ENCODE measurements at regions not wholly inside any gene's neighbourhood (a gene's known extent, or its start where the extent isn't known, plus 50 kb on each side); places are given as distances from the start of the nearest gene placed in this dataset.

DNA sequence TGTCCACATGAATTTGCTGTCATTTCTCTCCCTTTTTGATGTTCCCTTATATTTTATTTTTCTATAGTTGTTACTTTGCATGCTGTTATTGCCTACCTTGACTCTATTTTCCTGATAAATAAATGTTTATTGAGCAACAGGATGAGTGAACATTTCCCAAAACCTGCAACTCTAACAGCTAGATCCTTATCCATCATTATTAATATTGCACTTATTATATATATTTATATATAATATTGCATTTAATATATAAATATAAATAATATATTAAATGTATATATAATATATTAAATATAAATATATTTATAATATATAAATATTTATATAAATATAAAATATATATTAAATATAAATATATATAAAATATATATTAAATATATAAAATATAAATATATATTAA lies 436.1 kb upstream of the MMADHC start:
- Histone ChIP-seq H3K4me2 (ENCODE audit: low read length) (no peak overlapping the region), H4K20me1 (ENCODE audit: low read length) (no peaks in the 10 kb centered on the region), H3K9me2 (replicated peaks; ENCODE audit: low read length) (no peaks in the 10 kb centered on the region), H3K27me3 (ENCODE audit: low read length) (no peaks in the 10 kb centered on the region), H3F3A (ENCODE audit: low read length, unreplicated experiment) (peaks cover 3% of the 10 kb centered on the region), H3K79me2 (ENCODE audit: low read length) (no peaks in the 10 kb centered on the region), H3K9me3 (ENCODE audit: low read length) (no peaks in the 10 kb centered on the region), H3K36me3 (ENCODE audit: low read depth, low read length) (no peaks in the 10 kb centered on the region), H3K27ac (ENCODE audit: low read length) (no peak overlapping the region), H3K4me3 (ENCODE audit: low read length) (no peak overlapping the region), H3K9ac (ENCODE audit: low read length) (no peak overlapping the region), H3K4me1 (ENCODE audit: insufficient read depth, low read length) (peaks cover 31% of the 10 kb centered on the region), H2AFZ (ENCODE audit: low read length) (no peak overlapping the region)
- intact Hi-C loops (cut with micrococcal nuclease) = no loop called here
- POLR2A ChIA-PET (ENCODE audit: unreplicated experiment) = no interaction called here
- TF ChIP-seq EZH2 (IDR thresholded peaks at IDR 0.05; ENCODE audit: low read length, unreplicated experiment) = no peak
- TF ChIP-seq, protein P1, sequence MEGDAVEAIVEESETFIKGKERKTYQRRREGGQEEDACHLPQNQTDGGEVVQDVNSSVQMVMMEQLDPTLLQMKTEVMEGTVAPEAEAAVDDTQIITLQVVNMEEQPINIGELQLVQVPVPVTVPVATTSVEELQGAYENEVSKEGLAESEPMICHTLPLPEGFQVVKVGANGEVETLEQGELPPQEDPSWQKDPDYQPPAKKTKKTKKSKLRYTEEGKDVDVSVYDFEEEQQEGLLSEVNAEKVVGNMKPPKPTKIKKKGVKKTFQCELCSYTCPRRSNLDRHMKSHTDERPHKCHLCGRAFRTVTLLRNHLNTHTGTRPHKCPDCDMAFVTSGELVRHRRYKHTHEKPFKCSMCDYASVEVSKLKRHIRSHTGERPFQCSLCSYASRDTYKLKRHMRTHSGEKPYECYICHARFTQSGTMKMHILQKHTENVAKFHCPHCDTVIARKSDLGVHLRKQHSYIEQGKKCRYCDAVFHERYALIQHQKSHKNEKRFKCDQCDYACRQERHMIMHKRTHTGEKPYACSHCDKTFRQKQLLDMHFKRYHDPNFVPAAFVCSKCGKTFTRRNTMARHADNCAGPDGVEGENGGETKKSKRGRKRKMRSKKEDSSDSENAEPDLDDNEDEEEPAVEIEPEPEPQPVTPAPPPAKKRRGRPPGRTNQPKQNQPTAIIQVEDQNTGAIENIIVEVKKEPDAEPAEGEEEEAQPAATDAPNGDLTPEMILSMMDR (conservative IDR thresholded peaks at IDR 0.05; ENCODE audit: low read depth, low read length) = no peak
- TF ChIP-seq EZH2phosphoT487 (IDR thresholded peaks at IDR 0.05; ENCODE audit: borderline replicate concordance, low read length) = no peak
- no peak for ATAC-seq
- DNase-seq = no peak
- CTCF ChIA-PET = no interaction called here
- no TSS peak for BruUV-seq (replicated peaks)

DNA sequence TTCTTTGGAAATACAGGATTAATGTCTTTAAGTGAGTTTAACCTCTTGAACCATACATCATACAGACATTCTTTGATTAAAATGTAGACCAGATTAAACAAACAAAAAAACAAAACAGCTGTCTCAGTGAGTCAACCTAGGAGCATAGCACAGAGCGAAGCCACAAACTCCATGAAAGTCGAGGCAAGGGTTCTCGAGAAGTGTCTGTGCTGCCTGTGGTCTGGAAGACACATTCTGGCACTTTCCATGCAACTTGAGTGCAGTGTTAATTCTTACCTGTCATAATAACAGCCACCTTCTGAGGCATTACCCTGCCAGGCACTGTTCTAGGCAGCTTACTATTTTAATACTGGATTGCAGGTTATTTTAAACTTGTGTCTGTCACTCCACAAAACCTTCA lies 435.5 kb upstream of the MMADHC start:
- H3K27ac ChIP-seq (ENCODE audit: low read length) = no peak overlapping the region
- no peak overlapping the region for H2AFZ ChIP-seq (ENCODE audit: low read length)
- H3K9me3 ChIP-seq (ENCODE audit: low read length) = no peaks in the 10 kb centered on the region
- TF ChIP-seq, protein P1 (conservative IDR thresholded peaks at IDR 0.05; ENCODE audit: low read depth, low read length) = no peak
- no peak for TF ChIP-seq EZH2 (IDR thresholded peaks at IDR 0.05; ENCODE audit: low read length, unreplicated experiment)
- TF ChIP-seq EZH2phosphoT487 (IDR thresholded peaks at IDR 0.05; ENCODE audit: borderline replicate concordance, low read length) = no peak
- POLR2A ChIA-PET (ENCODE audit: unreplicated experiment) = no interaction called here
- no TSS peak for BruUV-seq (replicated peaks)
- no peak for ATAC-seq
- no peaks in the 10 kb centered on the region for H4K20me1 ChIP-seq (ENCODE audit: low read length)
- no peak overlapping the region for H3K4me2 ChIP-seq (ENCODE audit: low read length)
- no peaks in the 10 kb centered on the region for H3K27me3 ChIP-seq (ENCODE audit: low read length)
- H3K4me1 ChIP-seq (ENCODE audit: insufficient read depth, low read length) = peaks cover 25% of the 10 kb centered on the region
- H3K79me2 ChIP-seq (ENCODE audit: low read length) = no peaks in the 10 kb centered on the region
- no peak overlapping the region for H3K9ac ChIP-seq (ENCODE audit: low read length)
- no peaks in the 10 kb centered on the region for H3K36me3 ChIP-seq (ENCODE audit: low read depth, low read length)
- no peak for DNase-seq
- H3K4me3 ChIP-seq (ENCODE audit: low read length) = no peak overlapping the region
- CTCF ChIA-PET = no interaction called here
- H3F3A ChIP-seq (ENCODE audit: low read length, unreplicated experiment) = peaks cover 3% of the 10 kb centered on the region
- no peaks in the 10 kb centered on the region for H3K9me2 ChIP-seq (replicated peaks; ENCODE audit: low read length)
- intact Hi-C loops (cut with micrococcal nuclease) = no loop called here

DNA sequence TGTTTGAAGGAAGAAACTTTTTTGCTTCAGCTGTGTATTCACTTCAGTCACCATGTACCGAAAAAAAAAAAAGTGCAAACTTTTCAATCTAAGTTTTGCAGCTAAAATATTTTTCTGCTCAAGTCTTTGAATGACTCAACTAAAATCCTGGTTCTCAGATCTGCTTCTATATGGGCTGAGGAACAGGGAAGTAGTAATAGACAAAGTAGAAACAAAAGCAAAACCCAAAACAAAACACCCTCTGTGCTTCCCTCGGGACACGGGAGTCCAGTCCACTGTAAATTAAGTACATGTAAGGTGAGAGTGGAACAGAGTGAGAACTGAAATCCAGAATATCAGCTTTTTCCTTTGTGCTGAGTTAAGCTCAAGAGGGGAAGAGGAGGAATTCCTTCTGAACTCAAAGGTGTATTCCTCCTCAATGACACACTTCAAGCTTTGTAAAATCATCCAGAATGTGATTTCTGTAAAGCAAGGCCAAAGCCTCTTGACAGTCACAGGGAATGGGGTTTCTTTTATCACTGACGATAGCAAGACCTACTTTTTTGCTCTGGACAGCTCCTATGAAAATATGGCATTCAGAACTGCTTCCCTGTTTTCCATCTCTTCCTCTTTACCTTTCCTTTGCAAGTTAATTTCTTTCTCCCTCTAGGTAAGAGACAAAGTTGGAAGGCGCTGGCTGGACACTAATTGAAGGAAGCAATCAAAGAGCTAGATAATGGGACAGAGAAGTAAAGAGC lies 433.5 kb upstream of the MMADHC start:
- peaks cover 3% of the 10 kb centered on the region for H3F3A ChIP-seq (ENCODE audit: low read length, unreplicated experiment)
- H3K9me3 ChIP-seq (ENCODE audit: low read length) = no peaks in the 10 kb centered on the region
- intact Hi-C loops (cut with micrococcal nuclease) = no loop called here
- H3K27ac ChIP-seq (ENCODE audit: low read length) = no peak overlapping the region
- ATAC-seq (no peak), DNase-seq (no peak)
- H3K4me3 ChIP-seq (ENCODE audit: low read length) = no peak overlapping the region
- no peaks in the 10 kb centered on the region for H4K20me1 ChIP-seq (ENCODE audit: low read length)
- no peak overlapping the region for H2AFZ ChIP-seq (ENCODE audit: low read length)
- no peaks in the 10 kb centered on the region for H3K36me3 ChIP-seq (ENCODE audit: low read depth, low read length)
- peaks cover 5% of the 10 kb centered on the region for H3K4me1 ChIP-seq (ENCODE audit: insufficient read depth, low read length)
- TF ChIP-seq EZH2 (IDR thresholded peaks at IDR 0.05; ENCODE audit: low read length, unreplicated experiment) = no peak
- TF ChIP-seq, protein P1 (conservative IDR thresholded peaks at IDR 0.05; ENCODE audit: low read depth, low read length) = no peak
- no peak for TF ChIP-seq EZH2phosphoT487 (IDR thresholded peaks at IDR 0.05; ENCODE audit: borderline replicate concordance, low read length)
- no peaks in the 10 kb centered on the region for H3K79me2 ChIP-seq (ENCODE audit: low read length)
- ChIA-PET POLR2A (ENCODE audit: unreplicated experiment) (no interaction called here), CTCF (interaction anchor here (0.6 kb wide), 1 partner anchor 597 kb away, joined by 3 read pairs; no protein-coding TSS in a partner anchor)
- H3K4me2 ChIP-seq (ENCODE audit: low read length) = no peak overlapping the region
- H3K27me3 ChIP-seq (ENCODE audit: low read length) = no peaks in the 10 kb centered on the region
- no peaks in the 10 kb centered on the region for H3K9me2 ChIP-seq (replicated peaks; ENCODE audit: low read length)
- BruUV-seq (replicated peaks) = no TSS peak
- H3K9ac ChIP-seq (ENCODE audit: low read length) = no peak overlapping the region

Measured in PC-3 (cell line).